ENCODE measurements at regions not wholly inside any gene's neighbourhood (a gene's known extent, or its start where the extent isn't known, plus 50 kb on each side); places are given as distances from the start of the nearest gene placed in this dataset.

GRCh38 chr5:106277540-106278096, 1393.1 kb downstream of the EFNA5 start:
- no peak overlapping the region for H4K5ac ChIP-seq (ENCODE audit: low read depth, low read length)
- H2BK15ac ChIP-seq (ENCODE audit: low read depth, low read length), result no peak overlapping the region
- no peaks in the 10 kb centered on the region for H4K20me1 ChIP-seq (ENCODE audit: insufficient read depth, low read length)
- no peaks in the 10 kb centered on the region for H3K9me1 ChIP-seq (ENCODE audit: insufficient read depth, low read length)
- no peak overlapping the region for H2BK120ac ChIP-seq (ENCODE audit: low read depth, low read length)
- H4K8ac ChIP-seq (ENCODE audit: low read depth in 2 of 2, low read length in 2 of 2), result no peak overlapping the region
- H3K79me1 ChIP-seq (ENCODE audit: low read depth in 1 of 2, low read length in 2 of 2), result no peaks in the 10 kb centered on the region
- H2BK5ac ChIP-seq (ENCODE audit: low read depth, low read length, poor library complexity, severe bottlenecking), result no peak overlapping the region
- CTCF ChIA-PET, result interaction anchor here (0.8 to 2.7 kb wide), 2 partner anchors 9 to 1138 kb away, joined by 3 to 15 read pairs; no protein-coding TSS in a partner anchor
- H3K27ac ChIP-seq (ENCODE audit: insufficient read depth, low read length), result no peak overlapping the region
- in situ Hi-C loops (cut with MboI; ENCODE audit: low sequenced_read_pairs) (no loop called here), dilution Hi-C loops (cut with HindIII; ENCODE audit: low sequenced_read_pairs, unreplicated experiment) (no loop called here), intact Hi-C loops (cut with micrococcal nuclease) (no loop called here)
- no peak for DNase-seq
- no peak overlapping the region for H3K14ac ChIP-seq (replicated peaks; ENCODE audit: low read depth, low read length)
- TF ChIP-seq BHLHE40 (IDR thresholded peaks at IDR 0.05; ENCODE audit: low read depth, low read length) (no peak), ELK1 (IDR thresholded peaks at IDR 0.05; ENCODE audit: borderline replicate concordance, low read depth, low read length) (no peak), MXI1 (IDR thresholded peaks at IDR 0.05; ENCODE audit: borderline replicate concordance, low read depth, low read length) (no peak), RFX5 (IDR thresholded peaks at IDR 0.05; ENCODE audit: low read depth, low read length) (no peak), FOS (IDR thresholded peaks at IDR 0.05; ENCODE audit: low read depth, low read length) (no peak), RCOR1 (IDR thresholded peaks at IDR 0.05; ENCODE audit: insufficient replicate concordance, low read length) (no peak), CEBPB (IDR thresholded peaks at IDR 0.05; ENCODE audit: low read depth, low read length) (no peak), MAFK (IDR thresholded peaks at IDR 0.05; ENCODE audit: low read depth, low read length) (no peak), RAD21 (IDR thresholded peaks at IDR 0.05; ENCODE audit: low read length) (no peak)
- no peaks in the 10 kb centered on the region for H3K27me3 ChIP-seq (ENCODE audit: control insufficient read depth, insufficient read depth, low read length)
- H3K4me3 ChIP-seq (ENCODE audit: insufficient read depth, low read depth, low read length), result no peak overlapping the region
- no peak overlapping the region for H4K91ac ChIP-seq (ENCODE audit: insufficient read depth, low read depth, low read length)
- H2BK20ac ChIP-seq (ENCODE audit: low read depth, low read length), result no peak overlapping the region
- no TSS peak for BruUV-seq (replicated peaks)
- no peak overlapping the region for H3K56ac ChIP-seq (ENCODE audit: extremely low read depth, insufficient read depth, low read length)
- H3K9me3 ChIP-seq (ENCODE audit: control insufficient read depth, insufficient read depth, low read length), result peaks cover 2% of the 10 kb centered on the region
- no peak overlapping the region for H3K4ac ChIP-seq (ENCODE audit: low read depth, low read length)
- H3K18ac ChIP-seq (ENCODE audit: low read depth, low read length), result no peak overlapping the region
- H3K4me1 ChIP-seq (ENCODE audit: control insufficient read depth, insufficient read depth, low read length), result no peaks in the 10 kb centered on the region
- no peak overlapping the region for H3K4me2 ChIP-seq (ENCODE audit: low read depth, low read length)
- no peak overlapping the region for H2AFZ ChIP-seq (replicated peaks; ENCODE audit: low read length, poor library complexity)
- H2AK9ac ChIP-seq (replicated peaks; ENCODE audit: low read depth, low read length, poor library complexity), result no peak overlapping the region
- no peaks in the 10 kb centered on the region for H3K36me3 ChIP-seq (ENCODE audit: control insufficient read depth, insufficient read depth, low read length)
- H3K23ac ChIP-seq (ENCODE audit: low read depth, low read length), result no peak overlapping the region
- no CpG with 5 or more reads among the region's 3 CpGs for WGBS, 2 experiments (ENCODE audit: extremely low coverage in 2 of 2, insufficient read length in 1 of 2)
- H2AK5ac ChIP-seq (ENCODE audit: low read depth, low read length), result no peak overlapping the region
- POLR2A ChIA-PET (ENCODE audit: unreplicated experiment), result no interaction called here
- H3K9ac ChIP-seq (ENCODE audit: low read depth, low read length), result no peak overlapping the region
- no peak for ATAC-seq (ENCODE audit: low read depth)

Data from IMR-90 (cell line).